A172 (cell line): ENCODE measurements at regions not wholly inside any gene's neighbourhood (a gene's known extent, or its start where the extent isn't known, plus 50 kb on each side); places are given as distances from the start of the nearest gene placed in this dataset.

Experiments used
- DNase-seq: peaks from one replicate; pipeline ENCODE4 v3.0.0-alpha.2; 2015; ENCODE audit warnings: low spot score

DNA sequence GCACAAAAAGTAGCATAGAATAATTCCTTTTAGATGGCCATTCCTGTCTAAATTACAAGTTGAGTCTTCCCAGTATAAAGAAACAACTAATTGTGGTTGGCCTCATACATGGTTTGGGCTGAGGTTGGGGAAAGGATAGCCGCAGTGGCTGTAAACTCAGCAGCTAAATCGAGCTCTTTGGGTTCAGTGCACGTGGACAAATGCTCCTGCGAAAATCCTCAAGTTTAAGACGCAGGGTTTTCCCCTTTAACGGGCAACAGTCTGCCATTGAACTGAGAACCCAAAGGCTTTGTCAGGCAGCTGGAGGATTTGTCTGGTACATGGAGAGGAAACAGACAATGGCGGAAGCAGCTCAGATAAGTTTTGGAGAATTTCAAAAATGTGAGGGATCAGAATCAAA lies 331.9 kb downstream of the TGFB2 start:
- DNase-seq = no peak

DNA sequence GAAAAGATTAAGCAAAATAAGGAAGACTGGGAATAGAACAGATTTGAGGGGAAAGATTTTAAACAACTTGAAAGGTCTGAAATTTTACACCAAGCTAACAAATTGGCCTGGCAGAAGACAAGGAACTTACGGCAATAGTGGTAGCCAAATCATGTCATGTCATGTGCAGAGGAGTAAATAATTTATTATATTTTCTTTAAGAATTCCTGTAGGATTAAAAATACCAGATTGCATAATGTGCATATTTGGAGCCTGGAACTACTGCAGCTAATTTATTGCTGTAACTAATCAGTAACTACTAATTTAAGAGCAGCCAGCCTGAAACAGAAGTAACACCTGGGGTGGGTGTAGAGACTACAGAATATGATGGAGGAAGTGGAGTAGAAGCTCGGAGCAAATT lies 334.3 kb downstream of the TGFB2 start:
- no peak for DNase-seq

DNA sequence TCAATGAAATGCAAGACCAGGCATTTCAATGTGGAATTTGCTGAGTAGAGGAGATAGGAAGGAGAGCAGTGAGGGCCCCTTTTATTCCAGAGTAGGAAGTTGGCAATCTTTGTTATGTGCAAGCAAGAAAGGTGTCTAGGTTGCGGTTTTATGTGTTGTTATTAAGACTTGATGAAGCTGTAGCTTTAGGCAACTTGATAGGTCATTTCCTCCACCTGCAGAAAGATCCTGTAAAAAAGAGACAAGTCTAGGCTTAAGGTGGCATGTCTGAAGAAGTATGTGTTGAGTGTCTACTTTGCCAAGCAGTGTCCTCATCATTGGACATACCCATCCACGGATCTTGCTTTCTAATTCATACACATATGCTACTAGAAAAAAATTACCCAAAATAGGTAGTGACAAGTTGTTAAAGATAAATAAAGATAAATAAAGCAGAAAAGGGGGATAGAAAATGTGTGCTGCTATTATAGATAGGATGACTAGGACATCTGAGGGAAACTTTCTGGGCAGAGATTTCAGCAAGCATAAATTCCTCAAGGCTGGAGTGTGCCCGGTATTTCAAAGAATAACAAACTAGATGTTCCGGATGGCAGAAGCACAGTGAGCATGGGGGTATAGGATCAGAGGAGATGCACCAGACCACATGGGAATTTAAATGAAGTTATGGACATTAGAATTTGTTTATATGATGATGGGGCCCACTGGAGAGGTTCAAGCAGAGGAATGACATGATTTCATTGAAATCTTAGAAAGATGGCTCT lies 335.0 kb downstream of the TGFB2 start:
- no peak for DNase-seq

- DNase-seq = no peak
These were observed 338.1 kb downstream of the TGFB2 start for GRCh38 chr1:218683242-218683641.

GRCh38 chr1:218686258-218686657 lies 341.1 kb downstream of the TGFB2 start:
- DNase-seq = peak; percentile 83

DNA sequence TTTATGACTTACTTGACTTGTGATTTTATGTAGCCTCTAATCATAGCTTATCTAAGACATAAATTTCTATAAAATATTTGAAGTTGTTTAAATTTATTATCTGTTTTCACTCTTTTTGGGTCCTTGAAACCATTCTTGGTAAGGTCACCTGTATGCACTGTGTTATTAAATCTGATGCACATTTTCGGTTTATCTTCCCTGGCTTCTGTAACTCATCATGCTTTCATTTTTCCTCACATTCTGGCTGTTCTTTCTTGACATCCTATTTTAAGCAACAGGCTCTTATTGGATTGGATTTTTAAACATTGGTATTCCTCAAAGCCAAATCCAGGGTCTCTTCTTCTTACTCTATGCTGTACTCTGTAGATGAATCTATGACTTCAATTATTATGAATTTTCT lies 341.6 kb downstream of the TGFB2 start:
- DNase-seq = no peak

DNA sequence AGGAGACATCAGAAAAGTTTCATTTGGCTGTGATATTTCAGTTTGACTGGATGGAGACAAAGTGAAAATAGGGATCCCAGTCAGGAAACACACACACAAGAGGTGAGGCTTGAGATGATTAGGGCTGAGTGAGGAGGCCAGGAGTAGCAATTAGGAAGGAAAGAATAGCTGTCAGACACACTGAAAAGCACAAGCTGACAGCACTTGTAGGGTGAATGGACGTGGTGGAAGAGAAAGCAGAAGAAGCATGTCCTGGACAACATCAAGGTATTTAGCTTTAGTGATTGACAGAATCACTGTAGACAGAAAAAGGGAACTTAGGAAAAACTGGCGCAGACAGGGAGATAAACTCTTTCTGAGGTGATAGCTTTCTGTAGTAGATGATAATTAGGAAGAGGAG lies 347.7 kb downstream of the TGFB2 start:
- DNase-seq = no peak

- DNase-seq = no peak
These were observed 348.5 kb downstream of the TGFB2 start for GRCh38 chr1:218693599-218693998.

DNA sequence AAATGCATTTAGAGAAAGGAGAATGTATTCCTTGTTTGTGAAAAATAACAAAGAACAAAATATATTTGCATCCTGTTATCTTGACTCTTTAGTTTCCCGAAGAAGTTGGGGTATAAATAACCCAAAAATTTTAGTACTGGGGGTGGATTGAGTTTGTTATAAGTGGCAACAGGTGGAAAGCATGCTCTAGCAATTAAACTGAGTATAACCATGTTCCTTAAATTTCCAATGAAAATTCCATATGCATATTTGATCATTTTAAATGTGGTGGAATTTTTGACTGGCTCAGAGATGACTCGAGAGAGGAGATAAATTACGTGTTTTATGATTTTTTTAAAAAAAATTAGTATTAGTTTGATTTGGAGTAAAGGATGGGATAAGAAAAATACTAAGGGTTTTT lies 348.9 kb downstream of the TGFB2 start:
- DNase-seq = no peak

DNA sequence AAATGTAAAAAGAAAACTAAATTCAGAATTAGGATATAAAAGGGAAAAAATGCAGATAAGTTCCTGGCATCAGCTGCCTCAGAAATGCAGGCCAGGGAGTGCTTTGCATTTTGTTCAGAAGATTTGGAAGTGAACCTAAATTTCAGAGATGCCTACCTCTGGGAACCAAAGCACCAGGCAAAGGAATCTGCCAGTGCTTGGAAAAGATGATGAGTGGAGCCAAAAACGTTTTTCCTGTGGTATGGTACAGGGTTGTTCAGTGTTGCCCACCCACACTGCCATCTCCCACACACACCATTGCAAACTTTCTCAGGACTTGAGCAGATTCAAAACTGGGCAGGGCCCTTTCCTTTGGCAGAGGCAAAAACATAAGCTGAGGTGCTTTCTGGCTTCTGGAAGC lies 349.5 kb downstream of the TGFB2 start:
- no peak for DNase-seq

DNA sequence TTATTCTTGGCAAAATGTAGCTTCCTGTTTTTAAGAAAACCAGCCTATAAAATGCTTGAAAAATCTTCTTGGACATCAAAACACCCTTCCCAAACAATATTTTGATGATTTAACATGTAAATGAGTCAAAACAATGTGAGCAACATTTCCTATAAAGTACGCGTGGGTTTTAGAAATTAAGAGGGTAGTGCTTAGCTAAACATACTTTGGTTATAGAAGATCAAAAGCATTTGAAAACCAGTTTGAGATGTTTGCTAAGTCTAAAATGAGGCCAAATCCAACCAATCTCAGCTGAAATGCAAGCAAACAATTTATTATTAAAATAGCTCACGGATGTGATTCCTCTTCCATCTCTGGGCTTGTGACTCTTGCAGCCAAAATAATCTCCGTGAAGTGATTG lies 350.4 kb downstream of the TGFB2 start:
- DNase-seq = no peak

- DNase-seq = no peak
These were observed 353.0 kb downstream of the TGFB2 start for GRCh38 chr1:218698141-218698540.

- DNase-seq = no peak
These were observed 354.3 kb downstream of the TGFB2 start for GRCh38 chr1:218699421-218699820.

GRCh38 chr1:218699865-218700264 lies 354.7 kb downstream of the TGFB2 start:
- no peak for DNase-seq

GRCh38 chr1:218700666-218701065 lies 355.5 kb downstream of the TGFB2 start:
- DNase-seq = no peak

DNA sequence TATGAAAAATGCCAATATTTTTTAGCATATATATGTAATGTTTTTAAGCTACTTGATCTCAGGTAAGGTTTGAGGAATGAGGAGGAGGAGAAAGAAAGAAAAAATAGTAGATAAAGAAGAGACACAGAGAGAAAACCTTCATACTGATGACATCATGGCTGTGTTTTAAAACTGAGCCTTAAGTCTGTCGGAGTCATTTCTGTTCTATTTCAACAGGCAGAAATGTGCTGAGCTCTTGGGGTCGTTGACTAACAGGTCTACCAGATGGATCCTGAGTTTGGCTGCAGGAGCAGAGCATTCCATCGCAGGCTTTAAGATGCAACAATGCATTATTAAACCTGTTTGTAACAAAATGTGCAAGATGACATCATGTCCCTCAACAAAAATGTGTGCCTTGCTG lies 356.0 kb downstream of the TGFB2 start:
- no peak for DNase-seq

GRCh38 chr1:218702775-218703174 lies 357.6 kb downstream of the TGFB2 start:
- no peak for DNase-seq

DNA sequence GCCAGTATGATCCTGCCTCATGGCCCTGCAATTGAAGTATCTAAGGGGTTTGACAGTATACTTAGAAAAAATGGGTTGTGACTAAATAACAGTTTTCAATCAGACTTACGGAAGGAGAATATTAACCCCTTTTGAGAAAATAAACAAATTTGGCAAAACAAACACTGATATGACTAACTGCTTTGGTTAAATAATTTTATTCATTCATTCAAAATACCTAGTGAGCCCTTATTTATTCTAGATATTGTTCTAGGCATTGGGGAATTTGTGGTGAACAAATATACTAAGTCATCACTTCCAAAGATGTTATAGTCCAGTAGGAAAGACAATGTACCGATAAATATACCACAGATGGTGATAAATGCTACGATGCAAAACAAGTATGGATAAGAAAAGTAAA lies 358.7 kb downstream of the TGFB2 start:
- DNase-seq = no peak

- DNase-seq = peak; percentile 91
These were observed 360.3 kb downstream of the TGFB2 start for GRCh38 chr1:218705391-218705790.

DNA sequence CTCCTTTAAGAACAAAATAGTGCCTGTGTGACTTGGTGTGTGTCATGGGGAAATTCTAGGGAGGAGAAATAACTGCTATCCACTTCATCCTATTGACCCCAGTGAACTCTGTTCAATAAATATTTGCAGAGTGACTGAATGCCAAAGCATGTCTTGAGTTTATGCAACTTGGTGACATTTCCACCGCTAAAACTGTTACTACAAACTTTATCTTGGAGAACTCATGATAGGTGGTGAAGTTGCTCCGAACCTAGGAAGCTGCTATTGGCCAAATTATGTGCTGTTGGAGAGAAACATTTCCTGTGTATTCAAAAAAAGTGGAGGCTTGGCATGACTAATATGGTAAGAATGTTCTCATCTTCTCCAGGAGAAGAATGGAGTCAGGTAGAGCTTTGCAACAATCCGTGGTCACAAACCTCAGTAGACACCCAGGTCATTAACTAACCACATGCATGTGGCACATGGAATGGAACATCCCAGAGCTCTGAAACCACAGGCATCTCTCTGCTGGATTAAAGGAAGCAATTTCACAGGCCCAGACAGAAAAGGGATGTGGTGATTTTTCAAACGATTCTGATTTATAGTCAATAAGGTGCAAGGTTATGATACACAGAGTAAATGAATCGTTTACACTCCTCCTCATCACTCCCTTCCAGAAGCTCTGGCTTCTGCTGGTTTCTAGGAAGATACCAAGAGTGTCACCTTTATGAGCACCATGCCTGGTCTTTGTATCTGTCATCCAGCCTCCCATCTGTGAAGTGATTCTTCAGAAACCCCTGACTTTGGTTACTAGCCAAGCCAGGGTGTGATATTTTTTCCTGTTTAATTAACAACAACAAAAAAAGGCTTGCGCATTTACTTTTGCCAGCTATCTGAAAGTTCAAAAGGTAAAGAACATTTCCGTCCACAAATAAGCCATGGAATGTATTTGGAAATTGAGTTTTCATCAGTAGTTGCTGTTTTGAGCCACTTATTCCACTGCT lies 361.1 kb downstream of the TGFB2 start:
- peak; percentile 100 for DNase-seq

DNA sequence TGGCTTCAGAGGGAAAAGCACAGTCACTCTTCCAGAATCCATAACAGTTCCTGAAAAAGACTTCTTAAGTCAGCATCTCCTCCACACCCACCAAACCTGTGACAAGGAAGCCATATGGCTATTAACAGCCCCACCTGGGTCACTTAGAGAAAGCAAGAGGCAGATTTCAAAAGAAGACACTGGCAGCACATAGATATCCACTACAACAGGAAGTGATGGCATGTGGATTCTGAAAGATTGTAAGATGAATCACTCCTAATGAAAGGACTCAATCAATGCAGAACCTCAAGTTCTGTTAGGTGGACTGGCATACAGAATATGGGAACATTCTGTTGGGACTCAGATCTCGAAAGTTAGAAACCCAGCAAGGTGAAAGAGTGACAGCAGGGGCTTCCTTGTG lies 365.9 kb downstream of the TGFB2 start:
- peak; percentile 29 for DNase-seq

- DNase-seq = peak; percentile 64
These were observed 366.9 kb downstream of the TGFB2 start for GRCh38 chr1:218711884-218712674.
